ENCODE measurements at regions not wholly inside any gene's neighbourhood (a gene's known extent, or its start where the extent isn't known, plus 50 kb on each side); places are given as distances from the start of the nearest gene placed in this dataset.

GRCh38 chr6:84280639-84281038 lies 53.2 kb upstream of the CEP162 start (continued):
- TF ChIP-seq IFI16 (CRISPR knock-in tag; IDR thresholded peaks at IDR 0.05): no peak
- no peak for TF ChIP-seq SIRT6 (IDR thresholded peaks at IDR 0.05; ENCODE audit: low read depth, low read length)
- TF ChIP-seq SRSF3 (IDR thresholded peaks at IDR 0.05; ENCODE audit: insufficient read depth, low read length): no peak
- peak; percentile 33; the same call in 1 of the 2 replicates for TF ChIP-seq CTBP1 (IDR thresholded peaks at IDR 0.05; ENCODE audit: borderline replicate concordance)
- no peak for TF ChIP-seq GABPA (tag; conservative IDR thresholded peaks at IDR 0.05; ENCODE audit: low read depth)
- TF ChIP-seq ZNF280A (IDR thresholded peaks at IDR 0.05; ENCODE audit: low read depth, partially characterized antibody): no peak
- TF ChIP-seq CREM (IDR thresholded peaks at IDR 0.05; ENCODE audit: low read depth): no peak
- no peak for TF ChIP-seq PCBP1 (IDR thresholded peaks at IDR 0.05; ENCODE audit: low read depth, low read length, poor library complexity, severe bottlenecking)
- TF ChIP-seq GATA2 (CRISPR knock-in tag; IDR thresholded peaks at IDR 0.05): no peak
- TF ChIP-seq ATF7 (IDR thresholded peaks at IDR 0.05): no peak
- no peak for TF ChIP-seq THRAP3 (IDR thresholded peaks at IDR 0.05; ENCODE audit: borderline replicate concordance)
- TF ChIP-seq MCM2 (IDR thresholded peaks at IDR 0.05; ENCODE audit: low read depth): no peak
- TF ChIP-seq MYNN (IDR thresholded peaks at IDR 0.05): no peak
- TF ChIP-seq MYNN (CRISPR knock-in tag; IDR thresholded peaks at IDR 0.05): no peak
- TF ChIP-seq PHB (CRISPR knock-in tag; IDR thresholded peaks at IDR 0.05): no peak
- no peak; the same call in 1 of the 2 replicates for TF ChIP-seq TFAP4 (CRISPR knock-in tag; IDR thresholded peaks at IDR 0.05; ENCODE audit: borderline replicate concordance)
- TF ChIP-seq XRCC4 (IDR thresholded peaks at IDR 0.05; ENCODE audit: extremely low read depth, insufficient read depth, insufficient read length): no peak
- 0 out of 4 replicates have a peak, but pooled peaks of 1 of the 2 experiments have one; percentile 39 for TF ChIP-seq ZNF318 (IDR thresholded peaks at IDR 0.05; ENCODE audit: borderline replicate concordance in 1 of 2, low read depth in 1 of 2)
- no peak for TF ChIP-seq NONO (IDR thresholded peaks at IDR 0.05; ENCODE audit: low read depth in 2 of 2, low read length in 1 of 2)
- TF ChIP-seq PRPF4 (IDR thresholded peaks at IDR 0.05; ENCODE audit: insufficient read depth, low read depth, low read length, poor library complexity, severe bottlenecking): no peak

All from K562 (cell line).